H1 (cell line): ENCODE measurements at regions not wholly inside any gene's neighbourhood (a gene's known extent, or its start where the extent isn't known, plus 50 kb on each side); places are given as distances from the start of the nearest gene placed in this dataset.

Experiments used
- CTCF ChIA-PET: fragments of 300-600 bp; sonication (Branson Sonifier 250); formaldehyde crosslinking; loops from one replicate; lab custom pipeline; 2021; ENCODE audit not compliant: partially characterized antibody; lab: Charles Lee
- POLR2A ChIA-PET: fragments of 300-600 bp; sonication (Branson Sonifier 250); formaldehyde crosslinking; loops from one replicate; lab custom pipeline; 2021; ENCODE audit warnings: inconsistent platforms; ENCODE audit not compliant: partially characterized antibody; lab: Charles Lee
- DNase-seq, 2 experiments: peaks; one replicate each; pipeline versions ENCODE4 v3.0.0 to v3.0.0-alpha.2; 2010 to 2022; ENCODE audit warnings: low spot score in 2 of 2, low read depth in 1 of 2, mixed read lengths in 1 of 2
- FAIRE-seq: peaks from 2 replicates; lab custom pipeline; 2011; peaks lifted over from hg19 to GRCh38; lab: Jason Lieb, UNC
- H2AFZ ChIP-seq: 2 replicates; pipeline ENCODE4 v1.8.1; 2012; ENCODE audit warnings: low read length, inconsistent platforms
- H2AK5ac ChIP-seq: 2 replicates; pipeline ENCODE4 v1.6.1; 2013; ENCODE audit warnings: low read depth, low read length
- H2BK120ac ChIP-seq: replicated peaks from 2 replicates; pipeline ENCODE3; 2013; ENCODE audit warnings: low read depth, low read length, inconsistent platforms
- H2BK12ac ChIP-seq: 2 replicates; pipeline ENCODE4 v1.6.1; 2013; ENCODE audit warnings: low read depth, low read length
- H2BK15ac ChIP-seq: 2 replicates; pipeline ENCODE4 v1.6.1; 2013; ENCODE audit warnings: low read length
- H2BK20ac ChIP-seq: 2 replicates; pipeline ENCODE4 v1.6.1; 2013; ENCODE audit warnings: low read length
- H2BK5ac ChIP-seq: 2 replicates; pipeline ENCODE4 v1.6.1; 2013; ENCODE audit warnings: low read depth, low read length
- H3K14ac ChIP-seq: 2 replicates; pipeline ENCODE4 v1.6.1; 2013; ENCODE audit warnings: inconsistent platforms; ENCODE audit not compliant: insufficient read length
- H3K18ac ChIP-seq: 2 replicates; pipeline ENCODE4 v1.6.1; 2013; ENCODE audit warnings: low read length; ENCODE audit errors: extremely low read depth
- H3K23ac ChIP-seq: 2 replicates; pipeline ENCODE4 v1.6.1; 2013; ENCODE audit warnings: inconsistent platforms; ENCODE audit not compliant: insufficient read length
- H3K23me2 ChIP-seq: 2 replicates; pipeline ENCODE4 v1.6.1; 2013; ENCODE audit warnings: low read depth, low read length
- H3K27ac ChIP-seq: 2 replicates; pipeline ENCODE4 v1.6.1; 2011; ENCODE audit warnings: low read depth, low read length, inconsistent platforms
- H3K27me3 ChIP-seq, 4 experiments: replicated peaks in 1 of 4; 1 replicate in 1 of 4; 2 replicates in 3 of 4; pipeline versions ENCODE4 v1.6.1 to v1.8.1; 2011 to 2013; ENCODE audit warnings: low read length in 3 of 4, mild to moderate bottlenecking in 3 of 4, inconsistent platforms in 2 of 4, mixed read lengths in 2 of 4, moderate library complexity in 1 of 4; ENCODE audit not compliant: control insufficient read depth in 3 of 4, insufficient read depth in 3 of 4; ENCODE audit errors: extremely low read depth in 1 of 4
- H3K36me3 ChIP-seq, 4 experiments: 2 replicates each; pipeline versions ENCODE4 v1.6.1 to v1.8.1; 2011 to 2013; ENCODE audit warnings: mild to moderate bottlenecking in 4 of 4, low read length in 3 of 4, moderate library complexity in 2 of 4, control low read depth in 1 of 4, inconsistent platforms in 1 of 4; ENCODE audit not compliant: insufficient read depth in 4 of 4, control insufficient read depth in 2 of 4
- H3K4ac ChIP-seq: replicated peaks from 2 replicates; pipeline ENCODE3; 2013; ENCODE audit warnings: low read length, low read depth, mixed read lengths, inconsistent platforms; ENCODE audit not compliant: insufficient read length
- H3K4me1 ChIP-seq, 4 experiments: replicated peaks in 1 of 4; 1 replicate in 1 of 4; 2 replicates in 3 of 4; pipeline versions ENCODE4 v1.6.1 to v1.8.1; 2011 to 2013; ENCODE audit warnings: low read length in 3 of 4, inconsistent platforms in 2 of 4, mixed read lengths in 1 of 4; ENCODE audit not compliant: insufficient read depth in 4 of 4, control insufficient read depth in 3 of 4
- H3K4me2 ChIP-seq, 2 experiments: 2 replicates each; pipeline versions ENCODE4 v1.6.1 to v1.8.1; 2011 to 2013; ENCODE audit warnings: low read depth in 2 of 2, low read length in 2 of 2, control low read depth in 1 of 2, inconsistent platforms in 1 of 2, mild to moderate bottlenecking in 1 of 2; ENCODE audit not compliant: insufficient read depth in 1 of 2
- H3K4me3 ChIP-seq, 4 experiments: fragments of 200-600, 300-600 bp in 1 of 4; sonication (generic), shearing (Covaris generic), sonication (Bioruptor Twin) in 1 of 4; 2 replicates each; pipeline versions ENCODE4 v1.5.1 to v1.8.1; 2011 to 2016; ENCODE audit warnings: low read length in 4 of 4, low read depth in 3 of 4, control low read depth in 2 of 4, inconsistent platforms in 2 of 4, mild to moderate bottlenecking in 2 of 4, mixed read lengths in 1 of 4, moderate library complexity in 1 of 4; ENCODE audit not compliant: insufficient read depth in 2 of 4; ENCODE audit errors: extremely low read depth in 1 of 4
- H3K56ac ChIP-seq: replicated peaks from 2 replicates; pipeline ENCODE3; 2013; ENCODE audit warnings: low read depth, mild to moderate bottlenecking, mixed read lengths, low read length, inconsistent platforms; ENCODE audit not compliant: insufficient read length
- H3K79me1 ChIP-seq: 2 replicates; pipeline ENCODE4 v1.6.1; 2013; ENCODE audit warnings: low read depth, low read length, control low read depth
- H3K79me2 ChIP-seq, 2 experiments: 2 replicates each; pipeline versions ENCODE4 v1.6.1 to v1.8.1; 2012 to 2013; ENCODE audit warnings: low read length in 2 of 2, mild to moderate bottlenecking in 2 of 2, inconsistent platforms in 1 of 2; ENCODE audit not compliant: insufficient read depth in 2 of 2, control insufficient read depth in 1 of 2
- H3K9ac ChIP-seq, 4 experiments: replicated peaks in 1 of 4; 1 replicate in 1 of 4; 2 replicates in 3 of 4; pipeline versions ENCODE4 v1.6.1 to v1.8.1; 2011 to 2013; ENCODE audit warnings: low read depth in 3 of 4, low read length in 3 of 4, control low read depth in 2 of 4, mild to moderate bottlenecking in 2 of 4, moderate library complexity in 2 of 4, inconsistent platforms in 1 of 4; ENCODE audit errors: extremely low read depth in 1 of 4
- H3K9me3 ChIP-seq, 2 experiments: 2 replicates each; pipeline versions ENCODE4 v1.6.1 to v1.8.1; 2012 to 2013; ENCODE audit warnings: mild to moderate bottlenecking in 2 of 2, moderate library complexity in 2 of 2, control low read depth in 1 of 2, inconsistent platforms in 1 of 2, low read depth in 1 of 2, low read length in 1 of 2, mixed read lengths in 1 of 2; ENCODE audit not compliant: insufficient read depth in 2 of 2
- H4K20me1 ChIP-seq, 2 experiments: replicated peaks in 1 of 2; 2 replicates each; pipeline versions ENCODE3 to v1.8.1; 2011 to 2013; ENCODE audit warnings: inconsistent platforms in 2 of 2, low read length in 2 of 2, mild to moderate bottlenecking in 1 of 2; ENCODE audit not compliant: insufficient read depth in 2 of 2, control insufficient read depth in 1 of 2
- H4K5ac ChIP-seq: 2 replicates; pipeline ENCODE4 v1.6.1; 2013; ENCODE audit warnings: low read length, low read depth, mixed read lengths, inconsistent platforms; ENCODE audit not compliant: insufficient read length
- H4K8ac ChIP-seq: 2 replicates; pipeline ENCODE4 v1.8.0; 2013; ENCODE audit warnings: mild to moderate bottlenecking, moderate library complexity, low read length, inconsistent platforms; ENCODE audit not compliant: insufficient read depth; ENCODE audit errors: extremely low read depth
- H4K91ac ChIP-seq: replicated peaks from 2 replicates; pipeline ENCODE3; 2013; ENCODE audit warnings: low read length, mixed read lengths, inconsistent platforms; ENCODE audit not compliant: insufficient read length
- BCL11A ChIP-seq, 2 experiments: IDR thresholded peaks; one replicate each; pipeline ENCODE4 v1.6.1; 2011; ENCODE audit warnings: low read depth in 2 of 2, low read length in 2 of 2, mild to moderate bottlenecking in 2 of 2
- CEBPB ChIP-seq: IDR thresholded peaks from 2 replicates; pipeline ENCODE4 v1.6.1; 2012; ENCODE audit warnings: low read depth, low read length
- CREB1 ChIP-seq: IDR thresholded peaks from 2 replicates; pipeline ENCODE4 v1.6.1; 2012; ENCODE audit warnings: inconsistent platforms
- FOSL1 ChIP-seq: IDR thresholded peaks from 2 replicates; pipeline ENCODE4 v1.6.1; 2011; ENCODE audit warnings: mild to moderate bottlenecking, low read depth, low read length, moderate library complexity; ENCODE audit not compliant: insufficient read depth
- GTF2F1 ChIP-seq: IDR thresholded peaks from 2 replicates; pipeline ENCODE4 v1.6.1; 2012; ENCODE audit warnings: low read depth, low read length, improper control_type of control experiment, borderline replicate concordance
- HDAC2 ChIP-seq, 2 experiments: fragments of 300-600 bp in 1 of 2; sonication (generic) in 1 of 2; IDR thresholded peaks; 2 replicates each; pipeline ENCODE4 v1.6.1; 2011 to 2012; ENCODE audit warnings: low read depth in 2 of 2, low read length in 2 of 2, mild to moderate bottlenecking in 2 of 2, moderate library complexity in 2 of 2, borderline replicate concordance in 1 of 2, inconsistent platforms in 1 of 2
- NANOG ChIP-seq: IDR thresholded peaks from 2 replicates; pipeline ENCODE4 v1.6.1; 2011; ENCODE audit warnings: low read length, low read depth, mild to moderate bottlenecking, inconsistent platforms; ENCODE audit not compliant: insufficient read depth, poor library complexity, severe bottlenecking
- POLR2A ChIP-seq, 2 experiments: IDR thresholded peaks; 1 replicate in 1 of 2; 2 replicates in 1 of 2; pipeline ENCODE4 v1.6.1; 2011; ENCODE audit warnings: low read depth in 2 of 2, low read length in 2 of 2, mild to moderate bottlenecking in 2 of 2; ENCODE audit errors: control extremely low read depth in 1 of 2
- POLR2AphosphoS5 ChIP-seq: IDR thresholded peaks from 2 replicates; pipeline ENCODE4 v1.6.1; 2011; ENCODE audit warnings: low read depth, low read length
- TAF1 ChIP-seq: IDR thresholded peaks from 2 replicates; pipeline ENCODE4 v1.6.1; 2011; ENCODE audit warnings: mild to moderate bottlenecking, low read depth, low read length
- WGBS, 2 experiments: shearing (Covaris generic) in 1 of 2; methylation state at CpG; one replicate each; pipeline versions ENCODE4 v1.1.6 to v1.1.7; 2013 to 2015; ENCODE audit warnings: low lambda C conversion rate in 2 of 2, mixed read lengths in 2 of 2, inconsistent platforms in 1 of 2, low coverage in 1 of 2, missing lambda C conversion rate in 1 of 2; ENCODE audit not compliant: insufficient replicate concordance in 2 of 2, insufficient coverage in 1 of 2, insufficient read length in 1 of 2; ENCODE audit errors: extremely low coverage in 1 of 2, missing lambda C conversion rate in 1 of 2; 5-methylcytosine and 5-hydroxymethylcytosine counted together
- TF ChIP-seq, protein P1 (sequence below): IDR thresholded peaks from 2 replicates; pipeline ENCODE4 v1.6.1; 2012; ENCODE audit warnings: inconsistent platforms
- TF ChIP-seq, protein P2 (sequence below): IDR thresholded peaks from 2 replicates; pipeline ENCODE4 v1.6.1; 2012; ENCODE audit warnings: low read length, inconsistent platforms

DNA sequence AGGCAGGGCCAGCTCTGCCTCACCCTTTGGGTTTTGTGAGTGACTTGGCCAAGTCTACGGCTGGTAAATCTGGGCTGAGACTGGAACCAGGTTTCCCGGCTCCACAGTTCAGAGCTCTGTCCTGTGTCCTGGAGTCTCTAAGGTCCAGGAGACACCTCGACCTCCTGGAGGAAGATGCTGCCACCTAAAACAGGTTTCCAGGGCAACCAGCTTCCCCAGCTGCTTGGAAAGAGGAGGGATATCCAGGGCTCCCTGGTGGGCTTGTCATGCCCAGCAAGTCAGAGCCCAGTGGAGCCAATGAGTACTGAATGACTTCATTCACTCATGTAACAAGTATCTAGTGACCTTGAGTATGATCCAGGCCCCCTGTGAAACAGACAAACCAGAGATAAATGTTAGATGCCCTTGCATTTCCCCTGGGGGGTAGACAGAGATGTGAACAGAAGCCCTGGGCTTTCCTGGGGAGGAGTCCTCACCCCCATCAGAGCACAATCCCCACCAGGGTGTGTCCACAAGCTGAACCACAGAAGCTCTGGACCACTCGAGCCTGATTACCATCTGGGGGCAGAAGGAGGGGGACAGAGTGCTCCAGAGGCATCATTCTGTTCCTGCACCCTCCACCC is 181.2 kb upstream of the RAB4A start:
- Histone ChIP-seq H4K8ac (no peak overlapping the region), H2AFZ (no peak overlapping the region), H3K23me2 (peaks cover 3% of the 10 kb centered on the region; the same call in 1 of the 2 replicates), H4K91ac (peak overlapping the region; percentile 90), H2AK5ac (peak overlapping the region; percentile 9; the same call in 1 of the 2 replicates), H3K9ac (no peak overlapping the region), H3K27me3 (no peaks in the 10 kb centered on the region), H2BK5ac (peak overlapping the region; percentile 83; the same call in 1 of the 2 replicates), H2BK15ac (peak overlapping the region; percentile 97; the same call in 1 of the 2 replicates), H3K23ac (no peak overlapping the region), H4K5ac (no peak overlapping the region), H3K79me1 (no peaks in the 10 kb centered on the region), H3K4ac (peak overlapping the region; percentile 74), H2BK20ac (peak overlapping the region; percentile 97), H3K14ac (no peak overlapping the region), H2BK12ac (peak overlapping the region; percentile 68; the same call in 1 of the 2 replicates), H3K4me1 (peaks cover 22 to 38% (median 32%) of the 10 kb centered on the region in 4 experiments), H3K56ac (no peak overlapping the region), H3K27ac (no peak overlapping the region), H3K18ac (peak overlapping the region; percentile 95; the same call in 1 of the 2 replicates), H2BK120ac (peak overlapping the region; percentile 66), H3K36me3 (no peaks in the 10 kb centered on the region), H3K79me2 (no peaks in the 10 kb centered on the region), H3K9me3 (no peaks in the 10 kb centered on the region), H4K20me1 (no peaks in the 10 kb centered on the region), H3K4me2 (no peak overlapping the region), H3K4me3 (no peak overlapping the region)
- DNase-seq (no peak), FAIRE-seq (no peak)
- TF ChIP-seq, protein P1, sequence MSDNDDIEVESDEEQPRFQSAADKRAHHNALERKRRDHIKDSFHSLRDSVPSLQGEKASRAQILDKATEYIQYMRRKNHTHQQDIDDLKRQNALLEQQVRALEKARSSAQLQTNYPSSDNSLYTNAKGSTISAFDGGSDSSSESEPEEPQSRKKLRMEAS: no peak
- no peak for TF ChIP-seq HDAC2 (IDR thresholded peaks at IDR 0.05; ENCODE audit: borderline replicate concordance in 1 of 2, low read depth in 2 of 2, low read length in 2 of 2)
- TF ChIP-seq, protein P2, sequence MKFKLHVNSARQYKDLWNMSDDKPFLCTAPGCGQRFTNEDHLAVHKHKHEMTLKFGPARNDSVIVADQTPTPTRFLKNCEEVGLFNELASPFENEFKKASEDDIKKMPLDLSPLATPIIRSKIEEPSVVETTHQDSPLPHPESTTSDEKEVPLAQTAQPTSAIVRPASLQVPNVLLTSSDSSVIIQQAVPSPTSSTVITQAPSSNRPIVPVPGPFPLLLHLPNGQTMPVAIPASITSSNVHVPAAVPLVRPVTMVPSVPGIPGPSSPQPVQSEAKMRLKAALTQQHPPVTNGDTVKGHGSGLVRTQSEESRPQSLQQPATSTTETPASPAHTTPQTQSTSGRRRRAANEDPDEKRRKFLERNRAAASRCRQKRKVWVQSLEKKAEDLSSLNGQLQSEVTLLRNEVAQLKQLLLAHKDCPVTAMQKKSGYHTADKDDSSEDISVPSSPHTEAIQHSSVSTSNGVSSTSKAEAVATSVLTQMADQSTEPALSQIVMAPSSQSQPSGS: no peak
- TF ChIP-seq POLR2AphosphoS5: no peak
- TF ChIP-seq CREB1: no peak
- TF ChIP-seq GTF2F1: no peak
- no peak for TF ChIP-seq POLR2A (IDR thresholded peaks at IDR 0.05; ENCODE audit: control extremely low read depth in 1 of 2, low read depth in 2 of 2, low read length in 2 of 2)
- TF ChIP-seq TAF1: no peak
- TF ChIP-seq FOSL1: no peak
- TF ChIP-seq BCL11A (IDR thresholded peaks at IDR 0.05; ENCODE audit: low read depth in 2 of 2, low read length in 2 of 2): no peak
- TF ChIP-seq CEBPB: no peak
- TF ChIP-seq NANOG: no peak
- CTCF ChIA-PET: interaction anchor here (4.2 kb wide), 1 partner anchor 13 kb away, joined by 26 read pairs; no protein-coding TSS in a partner anchor
- POLR2A ChIA-PET: no interaction called here
- 88% methylated on average over 4 of the region's 4 CpGs; no CpG with 5 or more reads in 1 of the 2 experiments for WGBS, 2 experiments
